Erythroblast (primary cell): ENCODE measurements at regions not wholly inside any gene's neighbourhood (a gene's known extent, or its start where the extent isn't known, plus 50 kb on each side); places are given as distances from the start of the nearest gene placed in this dataset.

ENCODE experiments used
- DNase-seq, 2 experiments: peaks; one replicate each; lab custom pipeline; 2025; lab: John Stamatoyannopoulos, UW
- GATA1 ChIP-seq: IDR thresholded peaks from 2 replicates; pipeline ENCODE4 v1.6.1; 2011; ENCODE audit warnings: low read depth, mild to moderate bottlenecking, control low read depth, low read length, moderate library complexity
- POLR2A ChIP-seq: IDR thresholded peaks from 2 replicates; pipeline ENCODE4 v1.6.1; 2011; ENCODE audit warnings: mild to moderate bottlenecking, low read length

DNA sequence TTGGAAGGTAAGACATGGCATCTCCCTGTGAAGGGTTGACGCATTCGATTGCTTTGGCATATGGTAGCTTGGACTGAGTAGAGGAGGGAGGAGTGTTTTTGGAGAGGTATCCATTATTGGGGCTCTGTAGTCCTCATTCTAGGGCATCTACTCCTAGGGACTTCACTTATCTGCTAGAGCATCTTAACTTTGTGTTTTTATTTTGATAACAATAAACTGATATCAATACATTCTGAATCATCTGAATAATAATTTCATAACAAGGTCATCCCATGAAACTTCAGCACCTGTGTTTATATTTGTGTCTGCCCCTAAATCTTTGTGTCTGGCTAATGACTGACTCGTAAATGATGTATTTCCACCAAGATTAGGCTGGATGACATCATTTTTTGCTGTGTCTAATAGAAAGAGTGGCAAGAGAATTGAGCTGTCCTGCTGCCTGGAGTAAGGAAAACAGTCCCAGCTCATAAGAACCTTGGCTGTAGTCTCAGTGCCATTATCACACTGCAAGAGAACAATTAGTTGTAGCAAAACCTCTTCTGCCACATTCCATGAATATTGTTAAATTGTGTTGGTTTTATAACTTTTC lies 288.5 kb downstream of the PRL start:
- TF ChIP-seq POLR2A (no peak), GATA1 (no peak)
- no peak for DNase-seq

DNA sequence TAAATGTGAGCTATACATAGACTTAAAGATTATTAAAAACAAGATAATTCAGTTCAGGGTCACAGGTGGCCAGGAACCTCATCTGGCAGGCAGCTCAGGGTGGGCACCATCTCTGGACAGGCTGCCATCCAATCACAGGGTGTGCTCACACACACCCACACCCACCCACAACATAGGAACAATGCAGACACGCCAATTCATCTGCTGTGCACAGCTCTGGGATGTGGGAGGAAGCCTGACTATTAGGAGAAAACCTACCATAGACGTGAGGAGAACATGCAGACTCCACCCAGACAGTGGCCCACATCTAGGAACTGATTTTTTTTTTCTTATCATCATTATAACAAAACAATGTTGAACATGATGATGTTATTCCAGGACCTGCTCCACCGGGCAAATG lies 286.7 kb downstream of the PRL start:
- no peak for TF ChIP-seq GATA1
- TF ChIP-seq POLR2A, result no peak
- DNase-seq, result no peak

DNA sequence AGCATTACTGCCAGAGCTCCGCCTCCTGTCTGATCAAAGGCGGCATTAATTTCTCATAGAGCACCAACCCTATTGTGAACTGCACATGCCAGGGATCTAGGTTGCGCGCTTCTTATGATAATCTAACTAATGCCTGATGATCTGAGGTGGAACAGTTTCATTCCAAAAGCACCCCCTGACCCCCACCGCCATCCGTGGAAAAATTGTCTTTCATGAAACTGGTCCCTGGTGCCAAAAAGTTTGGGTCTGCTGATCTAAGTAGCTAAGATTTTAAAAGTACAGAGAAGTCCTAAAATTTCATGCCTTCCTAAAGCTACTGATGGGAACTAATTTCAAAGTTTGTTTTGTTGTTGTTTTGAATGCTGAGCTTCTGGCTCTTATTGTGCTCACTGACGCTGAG lies 281.6 kb downstream of the PRL start:
- TF ChIP-seq POLR2A, result no peak
- no peak for TF ChIP-seq GATA1
- no peak for DNase-seq

DNA sequence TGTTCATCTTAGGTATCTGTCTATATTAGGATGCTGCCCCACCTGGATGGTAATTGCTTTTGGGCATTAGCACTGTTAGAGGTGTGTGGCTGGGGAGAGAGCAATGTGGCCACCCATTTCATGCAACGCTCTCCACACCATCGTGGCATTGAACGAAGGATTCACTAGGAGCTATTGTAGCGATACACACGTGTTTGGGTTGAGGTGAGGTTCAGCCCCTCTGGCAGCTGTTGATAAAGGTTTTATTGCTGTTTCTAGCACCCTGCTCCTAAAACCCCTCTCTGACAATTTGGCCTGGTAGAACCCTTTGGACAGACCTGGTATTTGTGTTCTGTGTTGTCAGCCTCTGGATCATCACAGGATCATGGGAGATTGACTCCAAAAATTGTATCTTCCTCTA lies 280.9 kb downstream of the PRL start:
- no peak for DNase-seq
- no peak for TF ChIP-seq GATA1

DNA sequence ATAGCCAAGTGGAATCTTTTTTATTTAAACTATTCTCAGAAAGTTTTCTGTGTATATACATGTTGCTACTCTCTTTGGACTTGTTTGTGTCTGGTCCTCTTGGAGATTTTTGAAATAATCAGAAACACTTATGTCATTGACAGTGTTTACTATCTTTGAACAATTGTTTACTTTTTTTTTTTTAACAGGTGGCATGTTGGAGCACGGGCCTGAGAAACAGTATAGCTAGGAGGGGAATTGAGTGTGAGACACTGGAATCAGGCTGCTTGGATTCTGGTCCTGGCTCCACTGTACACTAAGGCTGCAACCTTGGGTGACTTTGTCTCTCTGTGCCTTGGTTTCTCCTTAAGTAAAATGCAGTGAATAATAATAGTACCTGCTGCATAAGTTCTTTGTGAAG lies 279.6 kb downstream of the PRL start:
- no peak for TF ChIP-seq POLR2A
- TF ChIP-seq GATA1, result no peak
- no peak for DNase-seq

DNA sequence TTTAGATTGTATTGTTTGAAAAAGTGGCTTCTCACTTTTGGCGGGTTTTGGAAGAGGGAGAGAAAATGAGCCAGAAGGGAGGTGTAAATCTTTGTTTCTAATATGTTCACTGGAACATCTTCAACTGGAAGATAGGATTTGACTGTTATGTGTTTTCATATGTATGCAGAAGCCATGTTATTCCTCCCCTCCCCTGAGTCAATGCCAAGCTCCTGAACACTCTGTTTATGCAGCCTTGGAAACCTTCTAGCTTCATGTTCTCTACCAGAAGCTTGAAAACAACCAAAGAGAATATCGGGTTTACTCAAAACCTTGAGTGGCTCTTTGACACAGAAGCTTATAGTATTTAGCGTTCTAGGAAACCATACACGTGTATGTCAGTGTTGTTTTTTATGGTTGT lies 279.1 kb downstream of the PRL start:
- DNase-seq, result no peak
- TF ChIP-seq GATA1 (no peak), POLR2A (no peak)

DNA sequence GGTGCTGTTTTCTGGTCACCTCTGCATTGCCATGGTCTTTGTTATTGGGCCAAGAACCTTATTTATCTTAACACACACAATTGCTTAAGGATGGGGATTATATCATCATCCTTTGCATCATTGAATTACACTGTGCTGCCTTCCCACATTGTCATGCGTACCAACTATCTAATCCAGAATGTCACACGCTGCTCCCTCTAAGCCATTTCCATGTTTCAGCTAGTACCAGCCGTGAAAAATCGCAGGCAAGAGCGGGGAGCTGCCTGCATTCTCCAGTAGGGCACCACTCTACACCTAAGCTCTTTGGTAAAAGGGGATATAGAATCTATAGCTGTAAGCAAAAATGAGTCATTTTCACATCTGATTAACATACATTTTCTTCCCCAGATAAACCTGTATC lies 277.0 kb downstream of the PRL start:
- TF ChIP-seq POLR2A (no peak), GATA1 (no peak)
- no peak for DNase-seq

DNA sequence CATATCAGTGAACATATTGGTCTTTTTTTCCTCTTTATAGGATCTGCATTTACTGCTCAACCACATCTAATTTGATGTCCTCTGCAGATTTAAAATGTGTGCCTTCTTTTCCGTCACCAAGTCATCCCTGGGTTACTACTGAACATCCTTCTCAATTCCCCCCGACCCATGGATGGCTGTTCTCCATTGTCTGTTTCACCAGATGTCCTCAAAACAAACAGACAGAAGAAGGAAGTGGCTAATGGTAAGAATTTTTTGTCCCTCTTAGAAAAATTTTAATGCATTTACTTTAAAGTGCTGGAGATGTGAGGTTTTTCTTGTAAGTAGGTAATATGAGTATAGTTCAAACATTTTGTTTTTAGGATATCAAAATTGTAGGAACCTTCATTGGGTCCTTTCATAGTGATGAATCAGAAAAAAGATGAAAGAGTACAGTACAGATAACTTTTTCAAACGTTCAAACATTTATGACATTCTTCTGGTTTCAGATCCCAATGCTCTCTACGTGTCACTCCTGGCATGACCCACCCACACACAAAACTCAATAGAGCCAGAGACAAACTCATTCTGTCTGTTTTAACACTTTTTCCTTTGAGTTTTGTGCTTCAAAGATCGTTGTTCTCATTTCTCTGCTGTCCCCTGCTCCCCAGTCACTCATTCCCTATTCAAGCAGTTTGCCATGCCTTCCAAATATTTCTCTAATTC lies 276.4 kb downstream of the PRL start:
- TF ChIP-seq POLR2A (no peak), GATA1 (no peak)
- no peak for DNase-seq

DNA sequence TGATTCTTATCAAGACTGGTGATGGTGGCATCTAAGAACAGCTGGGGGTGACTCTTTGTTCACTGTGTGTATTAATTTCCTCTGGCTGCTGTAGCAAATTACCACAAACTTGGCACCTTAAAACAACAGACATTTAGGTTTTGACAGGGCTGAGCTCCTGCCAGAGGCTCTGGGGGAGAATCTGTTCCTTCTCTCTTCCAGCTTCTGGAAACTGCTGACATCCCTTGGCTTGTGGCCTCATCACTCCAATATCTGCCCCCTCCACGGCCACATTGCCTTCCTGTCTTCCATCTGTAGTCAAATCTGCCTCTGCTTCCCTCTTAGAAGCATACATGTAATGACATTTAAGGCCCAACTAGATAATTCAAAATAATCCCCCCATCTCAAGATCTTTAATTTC lies 274.9 kb downstream of the PRL start:
- TF ChIP-seq GATA1 (no peak), POLR2A (no peak)
- DNase-seq, result no peak

DNA sequence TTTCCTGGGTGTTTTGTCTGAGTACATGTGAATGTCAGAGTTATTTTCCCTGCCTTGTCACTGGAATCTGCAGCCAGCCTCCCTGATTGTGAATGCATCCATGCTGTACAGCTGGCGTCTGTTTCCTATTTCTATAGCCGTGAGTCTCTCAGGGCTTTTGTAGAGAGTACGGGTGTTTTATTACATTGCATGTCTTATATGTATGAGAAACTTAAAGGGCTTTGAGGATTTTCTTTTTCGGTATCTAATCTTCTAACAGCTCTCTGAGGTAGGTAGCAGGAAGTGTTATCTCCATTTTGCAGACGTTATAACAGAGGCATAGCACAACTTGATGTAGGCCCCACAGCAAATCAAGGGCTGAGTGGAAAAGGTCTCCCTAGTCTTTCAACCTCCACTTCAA lies 272.9 kb downstream of the PRL start:
- TF ChIP-seq GATA1 (no peak), POLR2A (no peak)
- peak; percentile 27 to 72 for DNase-seq

DNA sequence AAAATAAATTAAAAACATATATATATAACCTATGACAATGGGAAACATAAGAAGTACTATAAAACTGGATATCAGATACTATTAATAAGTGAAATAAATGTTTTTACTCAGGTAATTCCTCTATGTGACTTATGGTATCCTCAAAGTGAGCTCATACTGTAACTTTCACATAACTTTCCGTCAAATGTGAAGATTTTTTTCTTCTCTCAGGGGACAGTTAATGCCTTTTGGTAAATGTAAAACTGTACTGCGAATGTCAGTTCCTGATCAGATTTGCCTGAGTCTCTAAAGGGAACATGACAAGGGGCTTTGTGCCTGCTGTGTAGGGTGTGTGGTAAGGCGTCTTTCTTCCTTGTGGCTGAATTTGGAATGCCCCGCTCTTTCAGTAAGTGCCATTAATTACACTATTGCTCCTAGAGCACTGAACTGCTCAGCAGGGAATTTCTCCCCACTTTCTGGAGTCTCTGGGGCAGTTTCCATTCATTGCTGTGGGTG lies 271.8 kb downstream of the PRL start:
- no peak for TF ChIP-seq POLR2A
- TF ChIP-seq GATA1, result no peak
- DNase-seq, result peak; percentile 8 to 16

DNA sequence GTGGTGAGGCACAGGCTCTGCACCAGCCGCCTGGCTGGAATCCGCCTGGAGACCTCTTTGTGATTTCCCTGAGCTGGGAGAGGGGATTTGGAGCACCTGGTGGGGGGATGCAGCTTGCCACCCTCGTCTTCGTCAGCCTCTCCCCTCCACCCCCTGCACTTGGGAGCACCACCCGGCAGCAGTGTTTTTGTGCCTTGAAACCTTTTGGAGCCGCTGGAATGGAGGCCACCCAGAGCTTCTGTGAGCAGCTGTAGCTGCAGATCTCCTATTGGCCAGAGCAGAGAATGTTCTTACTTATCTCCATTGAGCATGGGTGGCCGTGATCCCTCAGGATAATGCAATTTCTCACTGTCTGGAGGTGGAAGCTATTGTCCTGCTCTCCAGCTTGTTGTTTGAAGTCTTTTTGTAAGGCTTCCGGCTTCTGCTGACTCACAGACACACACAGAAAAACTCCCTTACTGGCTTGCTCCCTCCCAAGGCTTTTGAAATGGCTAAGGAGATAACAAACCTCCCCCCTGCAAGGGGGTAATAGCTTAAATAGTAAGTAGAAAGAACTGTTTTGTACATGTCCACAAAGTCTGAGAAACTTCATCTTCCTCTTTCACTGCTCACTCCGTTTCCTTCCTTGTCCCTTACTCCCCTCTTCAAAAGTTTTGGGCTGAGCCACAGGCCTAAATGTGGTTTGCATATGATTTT lies 271.2 kb downstream of the PRL start:
- TF ChIP-seq POLR2A (no peak), GATA1 (no peak)
- DNase-seq, result peak; percentile 41 to 66

DNA sequence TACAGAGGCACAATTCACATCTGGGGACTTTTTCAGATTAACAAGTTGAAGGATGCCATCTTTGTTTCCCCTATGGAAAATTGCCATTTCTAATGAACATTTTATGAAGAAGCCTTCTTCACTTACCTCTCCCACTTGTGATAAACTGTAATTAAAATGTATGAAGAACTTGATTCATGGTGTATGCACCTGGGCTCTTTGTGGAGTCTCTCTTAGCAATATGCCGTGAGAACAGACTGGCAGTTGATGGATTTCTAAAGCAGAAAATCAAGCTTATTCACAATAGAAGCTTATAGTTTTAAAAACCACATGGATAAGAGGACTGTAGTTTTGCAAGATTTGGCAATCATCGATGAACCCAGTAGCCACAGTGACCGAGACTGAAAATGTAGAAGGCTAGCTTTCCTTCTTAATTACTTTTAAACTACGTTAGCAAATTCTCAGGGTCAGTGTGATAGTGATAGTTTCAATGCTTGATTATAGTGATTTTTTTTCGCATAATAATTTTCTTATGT lies 270.6 kb downstream of the PRL start:
- no peak for TF ChIP-seq GATA1
- no peak for TF ChIP-seq POLR2A
- no peak for DNase-seq
